ENCODE measurements at regions not wholly inside any gene's neighbourhood (a gene's known extent, or its start where the extent isn't known, plus 50 kb on each side); places are given as distances from the start of the nearest gene placed in this dataset.
A peak's percentile ranks its signal among the peaks of the same experiment; 100 is the strongest.

DNA sequence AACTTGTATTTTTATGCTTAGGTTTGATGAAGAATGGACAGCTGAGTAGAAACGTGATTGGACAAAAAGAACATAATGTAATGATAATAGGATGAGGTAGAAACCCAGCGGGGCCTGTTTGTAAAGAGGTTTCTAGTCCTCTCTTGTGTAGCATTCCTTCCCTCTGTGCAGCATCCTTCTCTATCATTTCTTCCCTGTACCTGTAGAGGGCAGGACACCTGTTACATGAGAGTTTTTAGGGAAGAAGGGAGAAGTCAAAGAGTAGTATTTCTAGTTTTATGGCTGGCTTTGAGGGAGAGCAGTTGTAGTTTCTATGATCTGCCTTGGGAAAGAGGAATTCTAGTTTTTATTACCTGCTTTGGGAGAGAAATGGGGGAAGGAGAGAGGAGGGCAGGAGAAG, 162.1 kb upstream of the FST start:
- no peaks in the 10 kb centered on the region for H3K79me2 ChIP-seq (ENCODE audit: control insufficient read depth, insufficient read depth, low read length, poor library complexity)
- no peak overlapping the region for H3K4me2 ChIP-seq (ENCODE audit: low read length)
- H3K14ac ChIP-seq (ENCODE audit: low read length) = no peak overlapping the region
- no peak overlapping the region for H3K4ac ChIP-seq (ENCODE audit: low read depth, low read length)
- H3K4me3 ChIP-seq (ENCODE audit: low read depth, low read length) = no peak overlapping the region
- H2BK12ac ChIP-seq (ENCODE audit: low read length) = no peak overlapping the region
- no peak overlapping the region for H2AK5ac ChIP-seq (ENCODE audit: low read length)
- H3K9ac ChIP-seq (ENCODE audit: low read length) = no peak overlapping the region
- H3K27me3 ChIP-seq (ENCODE audit: insufficient read depth, low read length) = no peaks in the 10 kb centered on the region
- H3K23ac ChIP-seq (ENCODE audit: low read length) = no peak overlapping the region
- no peak overlapping the region for H3K18ac ChIP-seq (ENCODE audit: low read length)
- H4K12ac ChIP-seq (ENCODE audit: low read depth, low read length) = no peak overlapping the region
- no peaks in the 10 kb centered on the region for H3K79me1 ChIP-seq (ENCODE audit: low read length)
- H2BK5ac ChIP-seq (ENCODE audit: low read depth, low read length, poor library complexity) = no peak overlapping the region
- H2AFZ ChIP-seq (ENCODE audit: insufficient read depth, low read length, poor library complexity) = no peak overlapping the region
- H2BK120ac ChIP-seq (ENCODE audit: insufficient read depth, low read length, poor library complexity) = no peak overlapping the region
- peak in 1 of 2 donors; percentile 40 for DNase-seq
- H3K9me3 ChIP-seq (ENCODE audit: insufficient read depth, low read depth, low read length) = no peaks in the 10 kb centered on the region
- H3K36me3 ChIP-seq (ENCODE audit: control insufficient read depth in 1 of 2, insufficient read depth in 2 of 2, low read length in 2 of 2) = no peaks in the 10 kb centered on the region
- H3K27ac ChIP-seq (ENCODE audit: low read depth, low read length) = no peak overlapping the region
- no CpG with 5 or more reads among the region's 2 CpGs for WGBS (ENCODE audit: extremely low coverage, insufficient coverage, insufficient read length)
- H4K91ac ChIP-seq (ENCODE audit: low read depth, low read length) = no peak overlapping the region
- no peak overlapping the region for H4K8ac ChIP-seq (ENCODE audit: low read depth, low read length)
- H3K4me1 ChIP-seq (ENCODE audit: control insufficient read depth in 1 of 2, insufficient read depth in 2 of 2, low read length in 2 of 2) = no peaks in the 10 kb centered on the region

- H4K12ac ChIP-seq (ENCODE audit: low read depth, low read length) = no peak overlapping the region
- no peak overlapping the region for H2AK5ac ChIP-seq (ENCODE audit: low read length)
- peaks cover 3 to 4% of the 10 kb centered on the region in 2 experiments for H3K4me1 ChIP-seq (ENCODE audit: control insufficient read depth in 1 of 2, insufficient read depth in 2 of 2, low read length in 2 of 2)
- H3K18ac ChIP-seq (ENCODE audit: low read length) = no peak overlapping the region
- H3K9ac ChIP-seq (ENCODE audit: low read length) = no peak overlapping the region
- H2BK120ac ChIP-seq (ENCODE audit: insufficient read depth, low read length, poor library complexity) = no peak overlapping the region
- H2BK12ac ChIP-seq (ENCODE audit: low read length) = no peak overlapping the region
- no CpG with 5 or more reads among the region's 5 CpGs for WGBS (ENCODE audit: extremely low coverage, insufficient coverage, insufficient read length)
- no peak overlapping the region for H3K4me2 ChIP-seq (ENCODE audit: low read length)
- no peak for DNase-seq
- no peak overlapping the region for H2BK5ac ChIP-seq (ENCODE audit: low read depth, low read length, poor library complexity)
- H3K79me1 ChIP-seq (ENCODE audit: low read length) = no peaks in the 10 kb centered on the region
- no peaks in the 10 kb centered on the region for H3K9me3 ChIP-seq (ENCODE audit: insufficient read depth, low read depth, low read length)
- H3K4ac ChIP-seq (ENCODE audit: low read depth, low read length) = no peak overlapping the region
- no peak overlapping the region for H3K23ac ChIP-seq (ENCODE audit: low read length)
- H3K27ac ChIP-seq (ENCODE audit: low read depth, low read length) = no peak overlapping the region
- H3K36me3 ChIP-seq (ENCODE audit: control insufficient read depth in 1 of 2, insufficient read depth in 2 of 2, low read length in 2 of 2) = no peaks in the 10 kb centered on the region
- H4K91ac ChIP-seq (ENCODE audit: low read depth, low read length) = no peak overlapping the region
- H3K4me3 ChIP-seq (ENCODE audit: low read depth, low read length) = no peak overlapping the region
- no peaks in the 10 kb centered on the region for H3K79me2 ChIP-seq (ENCODE audit: control insufficient read depth, insufficient read depth, low read length, poor library complexity)
- H2AFZ ChIP-seq (ENCODE audit: insufficient read depth, low read length, poor library complexity) = no peak overlapping the region
- H4K8ac ChIP-seq (ENCODE audit: low read depth, low read length) = no peak overlapping the region
- no peaks in the 10 kb centered on the region for H3K27me3 ChIP-seq (ENCODE audit: insufficient read depth, low read length)
- H3K14ac ChIP-seq (ENCODE audit: low read length) = no peak overlapping the region
Observed at GRCh38 chr5:53319315-53319714, 161.1 kb upstream of the FST start.

GRCh38 chr5:53321073-53321472, 159.4 kb upstream of the FST start:
- Histone ChIP-seq H3K79me1 (ENCODE audit: low read length) (no peaks in the 10 kb centered on the region), H2BK5ac (ENCODE audit: low read depth, low read length, poor library complexity) (no peak overlapping the region), H4K91ac (ENCODE audit: low read depth, low read length) (no peak overlapping the region), H4K12ac (ENCODE audit: low read depth, low read length) (no peak overlapping the region), H3K4me3 (ENCODE audit: low read depth, low read length) (no peak overlapping the region), H3K9ac (ENCODE audit: low read length) (no peak overlapping the region), H3K4me1 (ENCODE audit: control insufficient read depth in 1 of 2, insufficient read depth in 2 of 2, low read length in 2 of 2) (peaks cover 4% of the 10 kb centered on the region in 2 experiments), H2AK5ac (ENCODE audit: low read length) (no peak overlapping the region), H3K4ac (ENCODE audit: low read depth, low read length) (no peak overlapping the region), H3K9me3 (ENCODE audit: insufficient read depth, low read depth, low read length) (no peaks in the 10 kb centered on the region), H3K27ac (ENCODE audit: low read depth, low read length) (no peak overlapping the region), H3K14ac (ENCODE audit: low read length) (no peak overlapping the region), H3K4me2 (ENCODE audit: low read length) (no peak overlapping the region), H3K27me3 (ENCODE audit: insufficient read depth, low read length) (no peaks in the 10 kb centered on the region), H3K36me3 (ENCODE audit: control insufficient read depth in 1 of 2, insufficient read depth in 2 of 2, low read length in 2 of 2) (no peaks in the 10 kb centered on the region), H2AFZ (ENCODE audit: insufficient read depth, low read length, poor library complexity) (no peak overlapping the region), H3K23ac (ENCODE audit: low read length) (no peak overlapping the region), H3K18ac (ENCODE audit: low read length) (no peak overlapping the region), H2BK120ac (ENCODE audit: insufficient read depth, low read length, poor library complexity) (no peak overlapping the region), H3K79me2 (ENCODE audit: control insufficient read depth, insufficient read depth, low read length, poor library complexity) (no peaks in the 10 kb centered on the region), H2BK12ac (ENCODE audit: low read length) (no peak overlapping the region), H4K8ac (ENCODE audit: low read depth, low read length) (no peak overlapping the region)
- DNase-seq = no peak
- WGBS (ENCODE audit: extremely low coverage, insufficient coverage, insufficient read length) = no CpG with 5 or more reads among the region's 1 CpG

DNA sequence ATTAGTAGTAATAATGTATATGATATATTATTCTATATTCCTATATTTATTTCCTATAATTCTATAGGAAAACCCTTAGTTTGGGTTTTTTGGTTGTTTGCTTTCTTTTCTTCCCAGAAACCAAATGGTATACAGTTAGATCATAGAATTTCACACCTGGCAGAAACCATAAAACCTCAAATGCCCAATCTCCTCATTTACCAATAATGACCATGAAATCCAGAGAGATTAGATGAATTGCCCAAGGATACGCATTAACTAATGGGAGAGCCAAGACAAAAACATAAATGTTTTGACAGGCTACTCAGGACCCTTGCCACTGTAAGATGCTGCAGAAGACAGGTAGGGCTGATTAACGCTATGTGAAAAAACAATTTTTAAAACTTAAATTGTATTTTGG, 158.7 kb upstream of the FST start:
- no peak overlapping the region for H3K4me2 ChIP-seq (ENCODE audit: low read length)
- no peak overlapping the region for H4K91ac ChIP-seq (ENCODE audit: low read depth, low read length)
- no peaks in the 10 kb centered on the region for H3K36me3 ChIP-seq (ENCODE audit: control insufficient read depth in 1 of 2, insufficient read depth in 2 of 2, low read length in 2 of 2)
- no peak overlapping the region for H2AK5ac ChIP-seq (ENCODE audit: low read length)
- H3K4me1 ChIP-seq (ENCODE audit: control insufficient read depth in 1 of 2, insufficient read depth in 2 of 2, low read length in 2 of 2) = peaks cover 4% of the 10 kb centered on the region in 2 experiments
- H2AFZ ChIP-seq (ENCODE audit: insufficient read depth, low read length, poor library complexity) = no peak overlapping the region
- H3K79me2 ChIP-seq (ENCODE audit: control insufficient read depth, insufficient read depth, low read length, poor library complexity) = no peaks in the 10 kb centered on the region
- H3K14ac ChIP-seq (ENCODE audit: low read length) = no peak overlapping the region
- no peak overlapping the region for H2BK120ac ChIP-seq (ENCODE audit: insufficient read depth, low read length, poor library complexity)
- H3K27ac ChIP-seq (ENCODE audit: low read depth, low read length) = no peak overlapping the region
- H4K12ac ChIP-seq (ENCODE audit: low read depth, low read length) = no peak overlapping the region
- H2BK12ac ChIP-seq (ENCODE audit: low read length) = no peak overlapping the region
- H3K23ac ChIP-seq (ENCODE audit: low read length) = no peak overlapping the region
- no peak overlapping the region for H3K4ac ChIP-seq (ENCODE audit: low read depth, low read length)
- WGBS (ENCODE audit: extremely low coverage, insufficient coverage, insufficient read length) = no CpG with 5 or more reads among the region's 2 CpGs
- H3K79me1 ChIP-seq (ENCODE audit: low read length) = no peaks in the 10 kb centered on the region
- no peak overlapping the region for H2BK5ac ChIP-seq (ENCODE audit: low read depth, low read length, poor library complexity)
- no peak overlapping the region for H3K18ac ChIP-seq (ENCODE audit: low read length)
- no peaks in the 10 kb centered on the region for H3K9me3 ChIP-seq (ENCODE audit: insufficient read depth, low read depth, low read length)
- H3K4me3 ChIP-seq (ENCODE audit: low read depth, low read length) = no peak overlapping the region
- DNase-seq = no peak
- H3K9ac ChIP-seq (ENCODE audit: low read length) = no peak overlapping the region
- H4K8ac ChIP-seq (ENCODE audit: low read depth, low read length) = no peak overlapping the region
- H3K27me3 ChIP-seq (ENCODE audit: insufficient read depth, low read length) = no peaks in the 10 kb centered on the region

Measured in trophoblast cell (in vitro differentiated cells and primary cell).